GM21737 (cell line): ENCODE measurements at regions not wholly inside any gene's neighbourhood (a gene's known extent, or its start where the extent isn't known, plus 50 kb on each side); places are given as distances from the start of the nearest gene placed in this dataset.

Experiments used
- ATAC-seq: cut with Tn5 transposase; IDR thresholded peaks from one replicate; pipeline ENCODE4 v1.9.1; 2021; ENCODE audit warnings: mild to moderate bottlenecking, moderate library complexity; ENCODE audit not compliant: unreplicated experiment

- ATAC-seq = no peak
Measured at GRCh38 chr11:128231845-128232410, 355.4 kb downstream of the ETS1 start.

GRCh38 chr11:128227466-128227865, 359.9 kb downstream of the ETS1 start:
- ATAC-seq = no peak

GRCh38 chr11:128226106-128226716, 361.1 kb downstream of the ETS1 start:
- no peak for ATAC-seq

GRCh38 chr11:128222245-128222884, 365.0 kb downstream of the ETS1 start:
- ATAC-seq = no peak

GRCh38 chr11:128219731-128220120, 367.6 kb downstream of the ETS1 start:
- no peak for ATAC-seq

GRCh38 chr11:128216198-128216597, 371.2 kb downstream of the ETS1 start:
- ATAC-seq = no peak

- ATAC-seq = no peak
Measured at GRCh38 chr11:128215238-128215882, 372.0 kb downstream of the ETS1 start.

GRCh38 chr11:128214263-128214662, 373.1 kb downstream of the ETS1 start:
- ATAC-seq = no peak

- ATAC-seq = no peak
Measured at GRCh38 chr11:128213461-128213860, 373.9 kb downstream of the ETS1 start.

GRCh38 chr11:128212324-128212723, 375.0 kb downstream of the ETS1 start:
- ATAC-seq = no peak

- no peak for ATAC-seq
Measured at GRCh38 chr11:128210148-128210940, 377.0 kb downstream of the ETS1 start.

GRCh38 chr11:128209138-128209435, 378.3 kb downstream of the ETS1 start:
- ATAC-seq = no peak

GRCh38 chr11:128208329-128209137, 378.8 kb downstream of the ETS1 start:
- ATAC-seq = no peak

GRCh38 chr11:128207861-128208321, 379.5 kb downstream of the ETS1 start:
- no peak for ATAC-seq

GRCh38 chr11:128206461-128206860, 380.9 kb downstream of the ETS1 start:
- no peak for ATAC-seq

- no peak for ATAC-seq
Measured at GRCh38 chr11:128205796-128206195, 381.6 kb downstream of the ETS1 start.

- ATAC-seq = no peak
Measured at GRCh38 chr11:128204898-128205297, 382.5 kb downstream of the ETS1 start.

- no peak for ATAC-seq
Measured at GRCh38 chr11:128201801-128202200, 385.6 kb downstream of the ETS1 start.

- no peak for ATAC-seq
Measured at GRCh38 chr11:128201009-128201408, 386.3 kb downstream of the ETS1 start.

GRCh38 chr11:128200467-128200866, 386.9 kb downstream of the ETS1 start:
- ATAC-seq = no peak
